DMS153 treated with DMSO at 0.1 percent for 48 hours (cell line): ENCODE measurements at regions not wholly inside any gene's neighbourhood (a gene's known extent, or its start where the extent isn't known, plus 50 kb on each side); places are given as distances from the start of the nearest gene placed in this dataset.
"Not testable (repeated sequence)": the region's sequence is repeated elsewhere in the genome, so short reads cannot be mapped to it uniquely, and the experiment has no call there.

Experiments
- DNase-seq: peaks from one replicate; lab custom pipeline; 2025; ENCODE audit not compliant: unreplicated experiment; lab: John Stamatoyannopoulos, UW

DNA sequence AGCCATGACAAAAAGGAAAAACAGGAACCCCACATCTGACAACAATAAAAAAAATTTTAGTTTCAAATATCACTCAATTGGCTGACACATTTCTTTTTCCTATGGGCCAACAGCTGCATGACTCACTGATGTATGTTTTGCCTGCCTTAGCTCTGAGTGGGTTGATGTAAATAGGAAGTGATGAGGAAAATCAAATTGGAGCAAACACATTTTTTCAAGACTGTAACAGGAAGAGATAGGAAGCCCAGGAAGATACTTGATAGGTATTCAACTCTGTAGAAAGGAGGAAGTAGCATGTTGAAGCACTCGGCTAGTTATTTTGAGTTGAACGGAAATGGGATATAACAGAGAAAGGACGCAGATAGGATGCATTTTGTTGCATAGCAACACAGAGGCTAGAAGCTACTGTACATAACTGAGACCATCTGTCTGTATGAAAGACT is 168.0 kb upstream of the NR5A2 start:
- DNase-seq = no peak

GRCh38 chr1:199861020-199861795 is 166.3 kb upstream of the NR5A2 start:
- no peak for DNase-seq

DNA sequence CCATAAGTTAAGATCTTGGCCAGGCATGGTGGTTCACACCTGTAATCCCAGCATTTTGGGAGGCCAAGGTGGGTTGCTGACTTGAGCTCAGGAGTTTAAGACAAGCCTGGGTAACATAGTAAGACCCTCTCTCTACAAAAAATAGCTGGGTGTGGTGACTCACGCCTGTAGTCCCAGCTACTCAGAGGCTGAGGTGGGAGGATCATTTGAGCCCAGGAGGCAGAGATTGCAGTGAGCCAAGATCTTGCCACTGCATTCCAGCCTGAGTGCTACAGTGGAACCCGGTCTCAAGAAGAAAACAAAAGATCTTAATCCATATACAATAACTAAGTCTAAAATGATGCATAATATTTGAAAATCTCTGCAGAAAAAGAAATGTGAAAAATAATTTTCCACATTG is 165.5 kb upstream of the NR5A2 start:
- DNase-seq = no peak

GRCh38 chr1:199866210-199866617 is 161.3 kb upstream of the NR5A2 start:
- DNase-seq = no peak

DNA sequence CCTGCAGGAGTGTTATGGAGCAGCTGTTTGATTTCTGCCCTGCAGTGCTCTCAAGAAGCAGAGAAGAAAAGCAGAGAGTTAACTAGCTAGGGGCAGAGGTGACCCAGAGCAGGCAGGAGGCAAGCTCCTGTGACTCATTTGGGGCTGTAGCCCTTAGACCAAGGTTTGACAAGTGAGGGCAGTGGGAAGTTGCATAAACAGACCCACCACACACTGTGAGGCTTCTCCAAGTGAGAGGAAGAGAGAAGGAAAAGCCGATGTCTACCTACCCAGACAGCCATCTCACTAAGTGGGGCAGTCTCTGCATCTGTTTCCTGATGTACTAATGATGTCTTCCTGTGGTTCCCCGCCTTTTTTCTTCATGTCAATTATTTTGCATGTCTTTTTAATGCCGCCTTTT is 159.9 kb upstream of the NR5A2 start:
- DNase-seq = no peak

- no peak for DNase-seq
Observed at GRCh38 chr1:199868777-199869176, 158.7 kb upstream of the NR5A2 start.

DNA sequence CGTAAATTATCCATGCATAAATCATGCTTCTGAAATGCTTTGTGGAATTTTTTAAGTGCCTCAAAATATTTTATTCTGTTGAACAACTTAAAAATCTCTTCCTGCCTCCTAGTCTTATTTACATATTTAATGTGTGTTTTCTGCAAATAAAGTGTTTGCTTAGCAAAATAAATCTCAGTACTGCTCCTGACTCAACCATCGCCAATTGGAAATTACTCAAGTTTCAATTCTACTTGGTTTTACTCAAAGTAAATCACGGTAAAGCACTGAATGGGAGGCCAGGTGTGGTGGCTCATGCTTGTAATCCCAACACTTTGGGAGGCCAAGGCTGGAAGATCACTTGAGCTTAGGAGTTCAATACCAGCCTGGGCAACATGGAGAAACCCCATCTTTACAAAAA is 152.2 kb upstream of the NR5A2 start:
- DNase-seq = no peak

DNA sequence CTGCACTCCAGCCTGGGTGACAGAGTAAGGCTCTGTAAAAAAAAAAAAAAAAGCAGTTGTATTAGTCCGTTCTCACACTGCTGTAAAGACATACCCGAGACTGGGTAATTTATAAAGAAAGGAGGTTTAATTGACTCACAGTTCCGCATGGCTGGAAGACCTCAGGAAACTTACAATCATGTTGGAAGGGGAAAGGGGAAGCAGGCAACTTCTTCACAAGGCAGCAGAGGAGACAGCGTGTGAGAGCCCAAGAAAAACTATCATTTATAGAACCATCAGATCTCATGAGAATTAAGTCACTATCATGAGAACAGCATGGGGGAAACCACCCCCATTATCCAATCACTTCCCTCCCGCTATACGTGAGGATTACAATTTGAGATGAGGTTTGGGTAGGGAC is 151.7 kb upstream of the NR5A2 start:
- no peak for DNase-seq

GRCh38 chr1:199877526-199878384 is 149.8 kb upstream of the NR5A2 start:
- DNase-seq = no peak

DNA sequence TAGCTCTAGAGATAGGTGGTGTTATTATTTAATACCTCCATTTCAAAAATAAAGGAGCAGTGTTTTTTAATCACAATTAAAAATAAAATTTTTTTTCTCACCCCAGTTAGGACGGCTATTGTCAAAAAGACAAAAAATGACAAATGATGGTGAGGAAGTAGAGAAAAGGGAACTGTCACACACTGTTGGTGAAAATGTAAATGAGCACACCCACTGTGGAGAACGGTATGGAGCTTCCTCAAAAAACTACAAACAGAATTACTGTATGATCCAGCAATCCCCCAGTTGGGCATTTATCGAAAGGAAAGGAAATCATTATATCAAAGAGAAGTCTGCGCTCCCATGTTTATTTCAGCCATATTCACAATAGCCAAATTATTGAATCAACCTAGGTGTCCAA is 148.7 kb upstream of the NR5A2 start:
- no peak for DNase-seq

GRCh38 chr1:199898654-199899053 is 128.9 kb upstream of the NR5A2 start:
- DNase-seq = no peak

- DNase-seq = no peak
Observed at GRCh38 chr1:199901341-199901740, 126.2 kb upstream of the NR5A2 start.

GRCh38 chr1:199907361-199907760 is 120.1 kb upstream of the NR5A2 start:
- DNase-seq = no peak

DNA sequence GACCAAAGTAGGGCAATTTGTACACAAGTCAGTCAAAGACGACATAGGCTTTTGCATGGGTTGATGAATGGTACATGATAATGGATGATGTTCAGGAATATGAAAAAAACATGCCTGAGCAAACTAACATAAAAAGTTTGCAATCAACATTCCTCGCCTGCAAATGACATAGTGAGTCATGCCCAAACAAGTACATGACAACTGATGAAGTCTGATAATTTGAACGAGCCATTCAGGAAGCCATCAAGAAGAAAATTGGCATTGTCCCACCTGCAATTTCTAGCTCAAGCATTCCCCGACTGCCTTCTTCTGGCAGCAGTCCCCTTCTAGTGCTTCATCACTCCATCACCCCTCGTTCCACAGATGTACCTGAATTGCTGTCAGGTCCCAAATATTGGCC is 118.4 kb upstream of the NR5A2 start:
- no peak for DNase-seq

DNA sequence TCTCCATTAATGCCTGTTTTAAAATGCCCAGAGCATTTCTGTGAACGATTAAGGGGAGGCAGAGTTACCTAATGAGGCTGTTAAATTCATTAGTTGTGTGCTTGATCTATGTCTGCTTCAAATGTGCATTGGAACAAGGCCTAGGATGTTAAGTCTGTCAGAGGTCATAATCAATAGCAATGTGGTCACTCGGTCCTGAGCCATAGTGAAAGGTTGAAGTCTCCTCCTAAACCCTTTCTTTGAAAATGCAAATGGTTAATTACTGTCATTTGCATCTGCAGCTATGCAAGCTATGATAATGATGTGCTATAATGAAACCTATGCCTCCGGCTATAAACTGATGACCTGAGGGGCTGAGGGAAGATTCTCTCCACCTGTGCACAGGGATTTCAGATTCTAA is 114.2 kb upstream of the NR5A2 start:
- DNase-seq = no peak

GRCh38 chr1:199914546-199914945 is 113.0 kb upstream of the NR5A2 start:
- DNase-seq = no peak

DNA sequence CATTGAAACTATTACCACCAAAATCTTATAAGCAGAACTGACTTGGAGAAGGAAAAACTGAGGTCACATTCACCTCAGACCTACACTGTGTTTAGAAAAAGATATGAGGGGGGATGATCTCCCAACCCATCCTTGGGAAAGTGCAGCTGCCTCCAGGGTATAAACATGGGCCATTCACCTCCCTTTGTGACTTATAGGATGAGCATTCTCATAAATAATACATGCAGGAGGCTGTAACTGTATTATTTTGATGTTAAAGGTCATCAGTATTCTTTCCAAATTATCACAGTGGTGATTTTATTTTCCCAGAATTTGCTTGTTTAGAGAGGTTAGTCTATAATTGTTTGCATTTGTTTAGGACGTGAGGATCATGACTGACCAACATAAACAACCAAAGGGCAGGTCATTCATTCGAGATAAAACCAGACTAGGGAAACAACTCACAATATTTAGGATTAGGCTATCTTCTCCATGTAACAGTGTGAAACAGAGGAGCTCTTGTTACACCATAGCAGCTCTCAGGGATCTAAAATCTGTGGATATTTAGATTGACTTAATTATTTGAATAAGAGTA is 109.2 kb upstream of the NR5A2 start:
- no peak for DNase-seq

DNA sequence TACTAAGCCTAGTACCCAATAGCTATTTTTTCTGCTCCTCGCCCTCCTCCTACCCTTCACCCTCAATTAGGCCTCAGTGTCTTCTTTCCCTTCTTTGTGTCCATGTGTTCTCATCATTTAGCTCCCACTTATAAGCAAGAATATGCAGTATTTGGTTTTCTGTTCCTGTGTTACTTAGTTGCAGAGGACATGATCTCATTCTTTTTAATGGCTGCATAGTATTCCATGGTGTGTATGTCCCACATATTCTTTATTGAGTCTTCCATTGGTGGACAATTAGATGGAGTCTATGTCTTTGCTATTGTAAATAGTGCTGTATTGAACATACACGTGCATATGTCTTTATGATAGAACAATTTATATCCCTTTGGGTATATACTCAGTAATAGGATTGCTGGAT is 106.9 kb upstream of the NR5A2 start:
- DNase-seq = no peak

GRCh38 chr1:199929556-199929955 is 98.0 kb upstream of the NR5A2 start:
- no peak for DNase-seq

GRCh38 chr1:199930067-199930466 is 97.4 kb upstream of the NR5A2 start:
- not testable (repeated sequence) for DNase-seq

- no peak for DNase-seq
Observed at GRCh38 chr1:199931666-199932377, 95.7 kb upstream of the NR5A2 start.
